ENCODE measurements at regions not wholly inside any gene's neighbourhood (a gene's known extent, or its start where the extent isn't known, plus 50 kb on each side); places are given as distances from the start of the nearest gene placed in this dataset.

DNA sequence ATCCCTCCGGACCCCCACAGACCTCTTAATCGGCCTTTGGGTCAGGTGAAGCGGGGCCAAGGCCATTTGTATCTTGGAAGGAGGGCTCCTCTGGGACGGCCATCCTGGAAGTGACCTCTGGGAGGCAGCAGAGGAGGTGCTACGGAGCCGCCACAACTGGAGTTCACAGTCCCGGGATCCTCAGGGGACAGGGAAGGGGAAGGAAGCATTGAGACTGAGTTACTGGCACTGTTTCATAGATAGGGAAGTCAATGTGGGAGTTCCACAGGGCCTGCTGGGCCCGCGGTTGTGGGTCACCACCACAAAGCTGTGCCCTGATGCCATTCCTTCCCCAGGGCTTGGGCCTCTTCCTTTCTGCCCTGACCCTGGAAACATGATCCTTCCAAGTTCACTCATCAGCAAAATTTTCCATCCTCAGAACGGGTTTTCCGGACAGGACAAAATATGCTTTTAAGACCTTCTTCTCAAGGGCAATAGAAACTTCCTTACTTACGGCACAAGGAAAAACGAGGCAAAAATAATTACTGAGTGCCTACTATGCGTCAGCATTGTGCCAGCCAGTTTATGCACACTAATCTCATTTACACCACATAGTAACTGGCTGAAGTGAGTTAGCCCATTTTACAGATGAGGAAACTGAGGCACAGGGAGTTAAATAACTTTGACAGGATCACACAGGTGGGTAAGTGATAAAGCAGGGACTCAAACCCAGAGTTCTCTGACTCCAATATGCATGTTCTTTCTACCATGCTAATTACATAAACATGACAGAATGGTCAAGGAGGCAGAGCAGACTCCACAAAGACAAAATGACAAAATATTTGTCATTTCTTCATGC is 143.8 kb downstream of the UNC5CL start:
- H4K20me1 ChIP-seq (ENCODE audit: insufficient read depth, low read length), result no peaks in the 10 kb centered on the region
- Mint-ChIP-seq H3K36me3 (ENCODE audit: low read depth, unreplicated experiment) (peaks cover 2% of the 10 kb centered on the region), H3K27ac (ENCODE audit: unreplicated experiment) (no peak overlapping the region), H3K4me3 (ENCODE audit: unreplicated experiment) (no peak overlapping the region), H3K27me3 (ENCODE audit: low read depth, unreplicated experiment) (peaks cover 19% of the 10 kb centered on the region), H3K4me1 (ENCODE audit: low read depth, unreplicated experiment) (peaks cover 3% of the 10 kb centered on the region), H3K9me3 (ENCODE audit: unreplicated experiment) (peaks cover 2% of the 10 kb centered on the region)
- H3K27ac ChIP-seq (ENCODE audit: low read depth, low read length), result no peak overlapping the region
- H3K4me2 ChIP-seq (ENCODE audit: low read length), result no peak overlapping the region
- TF ChIP-seq CTCF (IDR thresholded peaks at IDR 0.05; ENCODE audit: insufficient read depth, low read depth, low read length) (peak; percentile 61), EZH2 (IDR thresholded peaks at IDR 0.05; ENCODE audit: insufficient read depth, low read length) (no peak)
- no peak overlapping the region for H2AFZ ChIP-seq (ENCODE audit: low read depth, low read length)
- no peaks in the 10 kb centered on the region for H3K79me2 ChIP-seq (ENCODE audit: insufficient read depth, low read length)
- no peaks in the 10 kb centered on the region for H3K9me3 ChIP-seq (ENCODE audit: insufficient read depth, low read depth, low read length)
- no peak overlapping the region for H3K9ac ChIP-seq (ENCODE audit: low read length)
- DNase-seq (ENCODE audit: low read depth) (peak; percentile 25), FAIRE-seq (peak; percentile 49)
- H3K27me3 ChIP-seq (ENCODE audit: insufficient read depth, low read length), result peaks cover 4% of the 10 kb centered on the region
- peaks cover 5% of the 10 kb centered on the region for H3K4me1 ChIP-seq (ENCODE audit: insufficient read depth, low read length)
- no peak overlapping the region for H3K4me3 ChIP-seq (ENCODE audit: insufficient read depth, low read depth, low read length)
- no peaks in the 10 kb centered on the region for H3K36me3 ChIP-seq (ENCODE audit: insufficient read depth, low read length)

DNA sequence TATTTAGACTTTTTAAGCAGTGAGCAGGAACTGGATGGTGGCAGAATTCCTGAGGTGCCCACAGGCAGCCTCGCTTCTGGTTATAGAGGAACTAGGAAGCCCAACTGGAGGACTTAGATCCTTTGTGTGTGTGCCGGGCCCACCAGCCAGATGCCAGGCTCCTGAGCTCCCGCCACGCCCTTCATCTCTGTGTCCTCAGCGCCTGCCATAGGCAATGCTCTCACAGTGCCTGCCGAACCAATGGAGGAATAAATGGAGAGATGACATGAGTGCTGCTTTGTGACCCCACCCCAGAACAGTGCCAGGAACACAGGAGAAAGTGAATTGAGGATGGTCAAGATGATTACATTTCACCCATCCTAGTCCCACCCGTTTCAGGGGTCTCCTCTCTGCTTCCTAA is 146.0 kb downstream of the UNC5CL start:
- Histone ChIP-seq H3K4me2 (ENCODE audit: low read length) (no peak overlapping the region), H3K27ac (ENCODE audit: low read depth, low read length) (no peak overlapping the region), H3K36me3 (ENCODE audit: insufficient read depth, low read length) (no peaks in the 10 kb centered on the region), H3K4me1 (ENCODE audit: insufficient read depth, low read length) (peaks cover 5% of the 10 kb centered on the region), H3K27me3 (ENCODE audit: insufficient read depth, low read length) (peaks cover 4% of the 10 kb centered on the region), H3K79me2 (ENCODE audit: insufficient read depth, low read length) (no peaks in the 10 kb centered on the region), H3K4me3 (ENCODE audit: insufficient read depth, low read depth, low read length) (no peak overlapping the region), H4K20me1 (ENCODE audit: insufficient read depth, low read length) (no peaks in the 10 kb centered on the region), H3K9me3 (ENCODE audit: insufficient read depth, low read depth, low read length) (no peaks in the 10 kb centered on the region), H2AFZ (ENCODE audit: low read depth, low read length) (no peak overlapping the region), H3K9ac (ENCODE audit: low read length) (no peak overlapping the region)
- H3K36me3 Mint-ChIP-seq (ENCODE audit: low read depth, unreplicated experiment), result peaks cover 2% of the 10 kb centered on the region
- DNase-seq (ENCODE audit: low read depth), result no peak
- H3K4me3 Mint-ChIP-seq (ENCODE audit: unreplicated experiment), result no peak overlapping the region
- H3K27me3 Mint-ChIP-seq (ENCODE audit: low read depth, unreplicated experiment), result peaks cover 24% of the 10 kb centered on the region
- FAIRE-seq, result no peak
- TF ChIP-seq CTCF (IDR thresholded peaks at IDR 0.05; ENCODE audit: insufficient read depth, low read depth, low read length), result no peak
- H3K9me3 Mint-ChIP-seq (ENCODE audit: unreplicated experiment), result peaks cover 3% of the 10 kb centered on the region
- no peak overlapping the region for H3K27ac Mint-ChIP-seq (ENCODE audit: unreplicated experiment)
- H3K4me1 Mint-ChIP-seq (ENCODE audit: low read depth, unreplicated experiment), result peaks cover 3% of the 10 kb centered on the region

GRCh38 chr6:40892223-40892622 is 146.8 kb downstream of the UNC5CL start:
- H3K9me3 ChIP-seq (ENCODE audit: insufficient read depth, low read depth, low read length), result no peaks in the 10 kb centered on the region
- no peak for TF ChIP-seq CTCF (IDR thresholded peaks at IDR 0.05; ENCODE audit: insufficient read depth, low read depth, low read length)
- TF ChIP-seq EZH2 (IDR thresholded peaks at IDR 0.05; ENCODE audit: insufficient read depth, low read length), result no peak
- Mint-ChIP-seq H3K36me3 (ENCODE audit: low read depth, unreplicated experiment) (peaks cover 2% of the 10 kb centered on the region), H3K27me3 (ENCODE audit: low read depth, unreplicated experiment) (peaks cover 26% of the 10 kb centered on the region), H3K4me3 (ENCODE audit: unreplicated experiment) (no peak overlapping the region), H3K4me1 (ENCODE audit: low read depth, unreplicated experiment) (peaks cover 3% of the 10 kb centered on the region), H3K9me3 (ENCODE audit: unreplicated experiment) (peaks cover 3% of the 10 kb centered on the region), H3K27ac (ENCODE audit: unreplicated experiment) (no peak overlapping the region)
- no peaks in the 10 kb centered on the region for H3K36me3 ChIP-seq (ENCODE audit: insufficient read depth, low read length)
- no peak overlapping the region for H3K4me2 ChIP-seq (ENCODE audit: low read length)
- H2AFZ ChIP-seq (ENCODE audit: low read depth, low read length), result no peak overlapping the region
- H3K79me2 ChIP-seq (ENCODE audit: insufficient read depth, low read length), result no peaks in the 10 kb centered on the region
- FAIRE-seq (no peak), DNase-seq (ENCODE audit: low read depth) (no peak)
- H3K27ac ChIP-seq (ENCODE audit: low read depth, low read length), result no peak overlapping the region
- H4K20me1 ChIP-seq (ENCODE audit: insufficient read depth, low read length), result no peaks in the 10 kb centered on the region
- peaks cover 5% of the 10 kb centered on the region for H3K4me1 ChIP-seq (ENCODE audit: insufficient read depth, low read length)
- no peak overlapping the region for H3K9ac ChIP-seq (ENCODE audit: low read length)
- peaks cover 4% of the 10 kb centered on the region for H3K27me3 ChIP-seq (ENCODE audit: insufficient read depth, low read length)
- no peak overlapping the region for H3K4me3 ChIP-seq (ENCODE audit: insufficient read depth, low read depth, low read length)

All from astrocyte (in vitro differentiated cells and primary cell).